ENCODE measurements at regions not wholly inside any gene's neighbourhood (a gene's known extent, or its start where the extent isn't known, plus 50 kb on each side); places are given as distances from the start of the nearest gene placed in this dataset.

DNA sequence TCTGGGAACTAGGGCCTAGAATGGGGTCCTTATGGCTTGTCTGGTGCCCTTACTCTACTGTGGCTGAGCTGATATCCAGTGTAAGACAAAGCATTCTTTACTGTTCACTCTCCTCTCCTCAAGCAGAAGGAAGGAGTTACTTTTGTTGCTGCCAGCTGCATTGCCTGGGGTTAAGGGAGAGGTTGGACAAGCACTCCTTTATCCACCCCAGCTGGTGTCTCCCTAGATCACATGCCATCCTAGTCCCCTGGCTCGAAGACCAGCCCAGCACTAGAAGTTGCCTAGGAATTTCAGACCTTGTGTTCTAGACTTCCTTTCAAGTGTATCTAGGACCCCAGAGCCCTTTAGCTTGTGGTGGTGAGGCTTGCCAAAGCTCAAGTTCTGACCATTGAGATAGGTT, 1051.5 kb upstream of the C9orf72 start:
- no peak for DNase-seq (ENCODE audit: low read depth)

DNA sequence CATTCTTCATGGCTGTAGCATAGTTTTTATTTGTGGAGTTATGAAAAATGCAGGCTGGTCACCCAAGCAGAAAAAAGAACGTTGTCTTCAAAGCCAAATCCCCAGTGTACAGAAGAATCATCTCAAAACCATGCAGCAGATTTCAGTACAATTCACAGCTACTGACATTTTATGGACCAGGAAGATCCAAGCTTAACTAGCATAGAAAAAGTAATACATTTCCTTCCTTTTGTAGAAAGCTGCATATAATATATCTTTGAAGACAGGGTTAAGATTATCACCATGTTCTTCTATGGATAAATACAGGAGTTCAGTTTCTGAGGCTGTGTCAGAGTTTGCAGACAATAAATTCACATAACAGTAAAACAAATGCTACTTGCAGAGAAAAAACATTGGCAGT, 1054.8 kb upstream of the C9orf72 start:
- no peak for DNase-seq (ENCODE audit: low read depth)

DNA sequence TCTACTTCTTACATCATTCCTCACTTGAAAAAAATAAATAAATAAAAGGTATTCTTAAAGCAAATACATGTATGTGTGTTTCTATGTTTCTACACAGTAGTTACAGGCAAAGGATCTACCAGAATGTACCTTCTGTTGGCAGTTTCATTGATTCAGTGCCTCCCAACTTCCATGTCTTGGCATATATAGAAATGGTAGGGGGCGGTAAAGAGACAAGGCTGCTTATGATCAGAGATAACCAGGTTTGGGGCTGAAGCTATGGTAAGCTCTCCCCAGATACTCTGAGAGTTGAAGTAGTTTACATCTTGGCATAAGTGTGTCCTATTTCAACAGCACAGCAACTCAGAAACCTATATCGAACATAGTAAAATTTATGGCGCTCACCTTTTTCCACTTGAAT, 1075.4 kb upstream of the C9orf72 start:
- DNase-seq (ENCODE audit: low read depth), result no peak

DNA sequence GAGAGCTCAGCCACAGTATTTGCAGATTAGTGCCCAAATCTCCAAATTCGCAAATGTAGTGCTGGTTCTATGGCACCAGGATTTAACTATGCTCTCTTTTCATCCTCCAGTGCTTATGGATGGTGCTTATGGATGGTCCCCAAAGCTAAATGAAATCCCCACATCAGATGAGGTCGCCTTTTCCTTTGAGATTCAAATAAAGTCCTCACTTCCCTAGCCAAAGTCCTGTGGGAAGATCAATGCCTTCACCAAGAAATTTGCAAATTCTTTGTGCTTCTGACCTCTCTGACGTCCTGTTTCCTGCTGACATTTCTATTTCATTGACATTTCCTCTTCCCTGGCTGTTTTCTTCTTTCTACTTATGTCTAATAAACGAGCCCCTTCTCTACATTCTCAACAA, 1077.0 kb upstream of the C9orf72 start:
- DNase-seq (ENCODE audit: low read depth), result no peak

DNA sequence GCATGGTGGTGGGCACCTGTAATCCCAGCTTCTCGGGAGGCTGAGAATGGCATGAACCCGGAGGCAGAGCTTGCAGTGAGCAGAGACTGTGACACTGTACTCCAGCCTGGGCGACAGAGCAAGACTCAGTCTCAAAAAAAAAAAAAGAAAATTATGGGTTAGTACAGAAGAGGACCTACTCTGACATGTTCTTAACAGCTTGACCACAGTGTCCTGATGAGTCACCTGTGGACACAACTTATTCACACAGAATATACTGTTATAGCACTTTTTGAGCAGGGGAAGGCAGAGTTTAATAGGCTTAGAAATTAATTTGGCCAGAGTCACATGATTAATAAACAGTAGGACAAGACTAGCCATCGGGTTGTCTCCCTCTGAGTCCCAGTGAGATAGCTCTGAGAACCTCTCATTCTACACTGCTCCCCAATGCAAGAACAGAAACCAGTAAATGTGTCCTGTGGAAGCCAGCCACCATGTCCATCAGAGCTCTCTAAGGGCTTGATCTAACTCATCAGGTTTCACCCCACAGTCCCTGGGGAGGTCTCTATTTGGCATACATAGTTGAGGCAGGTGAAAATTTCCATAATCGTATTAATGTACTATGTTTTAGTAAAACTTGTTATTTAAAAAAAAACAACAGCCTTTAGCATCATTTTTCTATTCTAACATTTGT, 1077.9 kb upstream of the C9orf72 start:
- DNase-seq (ENCODE audit: low read depth), result no peak

DNA sequence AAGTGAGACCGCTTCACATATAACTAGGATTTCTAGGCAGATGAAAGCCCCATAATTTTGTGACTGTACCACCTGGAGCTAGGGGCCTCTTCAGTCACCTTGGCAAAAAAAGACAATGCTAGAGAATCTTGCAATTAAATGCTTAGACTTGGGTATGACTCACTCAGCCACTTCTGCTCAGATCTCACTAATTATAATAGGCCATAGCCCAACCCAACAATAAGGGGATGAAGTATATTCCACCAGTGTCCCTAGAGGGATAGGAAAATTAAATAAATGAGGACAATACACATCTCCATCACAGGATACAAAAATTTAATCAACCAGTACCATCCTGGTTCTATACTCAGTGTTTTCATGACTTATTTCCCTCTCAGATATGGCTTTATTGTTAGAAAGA, 1079.9 kb upstream of the C9orf72 start:
- no peak for DNase-seq (ENCODE audit: low read depth)

DNA sequence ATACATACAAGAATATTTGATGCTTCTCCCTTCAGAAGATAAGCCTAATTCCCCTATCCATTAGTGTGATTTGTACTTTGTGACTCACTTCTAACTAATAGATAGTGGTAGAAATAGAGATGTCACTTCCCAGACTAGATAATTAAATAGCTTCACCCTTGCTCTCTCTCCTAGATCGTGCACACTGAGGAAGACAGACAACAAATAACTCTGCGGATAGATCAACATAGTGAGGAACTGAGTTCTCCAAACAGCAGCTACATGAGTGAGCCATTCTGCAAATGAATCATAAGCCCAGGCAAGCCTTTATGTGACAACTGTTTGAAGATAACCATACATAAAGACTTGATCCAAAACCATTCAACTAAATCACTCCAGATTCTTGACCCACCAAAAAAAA, 1083.4 kb upstream of the C9orf72 start:
- no peak for DNase-seq (ENCODE audit: low read depth)

DNA sequence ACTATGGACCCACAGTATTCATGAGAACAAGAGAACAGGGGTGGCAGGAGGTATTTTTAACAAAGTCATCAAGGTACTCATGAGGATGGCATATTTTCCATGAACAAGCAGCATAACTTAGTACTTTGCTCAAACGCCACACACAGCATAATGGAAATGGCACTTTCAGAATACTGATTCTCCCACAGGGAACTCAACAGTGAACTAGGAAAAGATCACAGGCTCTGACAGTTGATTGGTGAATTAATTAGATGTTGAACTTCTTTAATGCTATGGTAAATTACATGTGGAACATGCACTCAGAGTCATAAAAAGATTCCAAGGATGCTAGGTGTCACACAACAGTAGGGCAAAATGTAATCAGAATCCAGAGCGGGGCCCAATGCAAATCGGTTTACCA, 1088.6 kb upstream of the C9orf72 start:
- DNase-seq (ENCODE audit: low read depth), result no peak

DNA sequence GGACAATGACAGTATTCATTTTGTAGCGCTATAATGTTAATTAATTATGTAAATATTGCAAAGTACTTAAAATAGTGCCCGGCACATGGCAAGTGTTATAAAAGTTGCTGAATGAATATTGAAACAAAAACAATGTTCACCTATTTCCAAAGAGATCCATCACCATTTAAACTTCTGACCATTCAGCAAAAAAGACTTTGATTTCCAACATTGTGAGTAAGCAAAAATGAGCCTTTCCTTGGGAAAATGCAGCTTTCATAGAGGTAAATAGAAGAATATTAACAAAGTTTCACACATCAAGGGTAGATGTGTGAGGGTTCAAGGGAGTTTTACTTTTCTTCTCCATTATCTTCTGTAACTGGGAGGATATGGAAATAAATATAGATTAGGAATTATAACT, 1089.4 kb upstream of the C9orf72 start:
- no peak for DNase-seq (ENCODE audit: low read depth)

DNA sequence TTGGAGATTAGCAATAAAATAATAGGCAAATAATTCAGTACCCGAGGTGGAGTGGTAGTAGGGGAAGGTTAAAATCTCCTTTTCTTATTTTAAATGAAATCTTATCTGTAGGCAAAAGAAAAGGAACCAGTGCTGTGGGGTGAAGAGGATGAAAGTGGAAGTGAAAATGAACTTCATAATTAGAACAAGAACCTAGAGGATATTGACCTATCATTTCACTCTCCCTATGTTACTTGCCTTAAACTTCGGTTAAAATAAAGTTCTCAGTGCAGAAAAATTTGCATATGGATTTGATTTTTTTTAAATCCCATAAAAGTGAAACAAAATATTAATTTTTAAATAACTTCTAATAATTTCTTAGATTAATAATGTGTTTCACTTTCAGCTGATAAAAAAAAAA, 1094.9 kb upstream of the C9orf72 start:
- DNase-seq (ENCODE audit: low read depth), result no peak

DNA sequence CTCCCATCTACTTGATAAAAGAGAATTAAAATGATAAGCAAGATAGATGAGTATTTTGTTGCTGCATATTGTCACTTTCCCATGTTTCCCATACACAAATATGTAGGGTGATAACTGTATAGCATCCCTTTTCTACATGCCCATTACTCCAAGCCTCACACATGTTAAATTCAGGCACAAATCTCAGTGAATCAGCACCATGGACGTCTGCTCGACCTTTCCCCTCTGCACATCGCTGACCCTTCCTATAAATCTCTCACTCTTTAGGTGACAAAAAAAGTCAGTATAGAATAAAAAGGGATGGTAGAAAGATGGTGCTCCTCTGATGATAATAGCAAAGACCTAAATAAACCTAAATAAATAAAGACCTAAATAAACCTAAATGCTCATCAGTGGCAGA, 1097.7 kb upstream of the C9orf72 start:
- no peak for DNase-seq (ENCODE audit: low read depth)

DNA sequence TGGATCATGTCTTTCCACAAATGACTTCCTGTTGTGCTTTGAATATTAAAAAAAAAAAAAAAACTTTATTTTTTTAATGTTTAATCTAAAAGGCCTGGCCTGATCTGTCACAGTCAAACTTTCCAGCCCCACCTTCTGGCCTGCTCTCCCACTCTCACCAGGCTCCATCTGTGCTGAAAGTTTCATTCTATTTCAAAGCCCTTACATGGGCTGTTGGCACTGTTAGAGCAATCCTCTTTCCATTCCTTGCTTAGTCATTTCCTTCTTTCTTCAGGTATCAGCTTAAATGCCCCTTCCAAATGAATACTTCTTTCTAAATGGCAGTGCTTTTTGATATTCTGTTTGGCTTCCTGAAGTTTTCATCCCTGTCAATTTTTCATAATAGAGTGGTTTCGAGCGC, 1104.8 kb upstream of the C9orf72 start:
- no peak for DNase-seq (ENCODE audit: low read depth)

DNA sequence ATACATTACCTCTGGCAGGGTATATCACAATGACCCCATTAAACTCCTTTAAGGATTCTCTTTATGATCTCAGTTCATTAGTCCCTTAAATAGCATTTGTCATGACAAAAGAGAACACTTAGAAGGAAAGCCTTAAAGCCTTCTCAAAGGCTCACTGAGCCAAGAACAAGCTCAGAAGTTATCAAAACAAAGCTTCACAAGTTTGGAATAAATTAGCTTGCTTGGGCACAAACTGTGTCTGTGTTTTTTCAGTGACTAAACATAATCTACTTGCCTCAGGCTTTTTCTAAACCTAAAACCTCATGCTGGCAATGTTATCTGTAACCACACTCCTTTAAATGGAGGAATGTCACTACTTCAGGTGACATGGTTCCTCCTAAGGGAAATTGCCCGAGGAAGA, 1114.9 kb upstream of the C9orf72 start:
- no peak for DNase-seq (ENCODE audit: low read depth)

DNA sequence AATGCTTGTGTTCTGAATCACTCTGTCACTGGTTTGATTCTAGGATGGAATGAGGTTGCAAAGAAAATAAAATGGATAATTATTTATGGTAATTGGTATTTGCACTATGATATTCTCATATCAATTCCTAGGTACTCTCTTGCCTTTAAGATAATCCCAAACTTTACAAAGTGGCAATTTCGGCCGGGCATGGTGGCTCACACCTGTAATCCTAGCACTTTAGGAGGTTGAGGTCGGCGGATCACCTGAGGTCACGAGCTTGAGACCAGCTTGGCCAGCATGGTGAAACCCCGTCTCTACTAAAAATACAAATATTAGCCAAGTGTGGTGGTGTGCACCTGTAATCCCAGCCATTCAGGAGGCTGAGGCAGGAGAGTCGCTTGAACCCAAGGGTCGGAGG, 1118.7 kb upstream of the C9orf72 start:
- DNase-seq (ENCODE audit: low read depth), result no peak

DNA sequence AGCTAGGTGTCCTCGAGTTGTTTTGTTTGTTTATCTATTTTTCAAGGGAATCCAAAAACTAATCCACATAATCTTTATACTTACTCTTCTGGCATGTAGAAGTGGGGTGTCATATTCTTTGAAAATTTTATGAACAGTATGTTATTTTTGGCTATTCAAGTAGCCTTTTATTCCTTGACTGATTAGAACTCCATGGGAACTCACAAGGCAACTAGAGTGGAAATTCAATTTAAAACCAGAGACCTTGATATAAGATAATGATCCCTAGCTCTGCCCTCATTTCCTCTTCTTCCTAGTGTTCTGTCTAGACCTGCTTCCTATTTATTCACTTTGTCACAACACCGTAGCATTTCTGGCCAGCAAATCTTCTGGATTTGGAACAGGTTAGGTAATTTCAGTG, 1123.7 kb upstream of the C9orf72 start:
- no peak for DNase-seq (ENCODE audit: low read depth)

DNA sequence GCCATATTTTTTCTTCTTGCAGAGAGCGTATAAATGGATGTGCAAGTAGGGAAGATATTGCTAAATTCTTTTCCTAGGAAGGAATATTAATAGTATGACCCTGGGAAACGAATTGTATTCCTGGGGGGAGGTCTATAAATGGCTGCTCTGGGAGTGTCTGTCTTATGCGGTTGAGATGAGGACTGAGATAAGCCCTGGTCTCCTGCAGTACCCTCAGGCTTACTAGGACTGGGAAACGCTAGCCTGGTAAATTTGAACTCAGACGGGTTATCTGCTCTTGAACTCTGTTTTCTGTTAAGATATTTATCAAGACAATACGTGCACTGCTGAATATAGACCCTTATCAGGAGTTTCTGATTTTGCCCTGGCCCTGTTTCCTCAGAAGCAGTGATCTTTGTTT, 1126.4 kb upstream of the C9orf72 start:
- DNase-seq (ENCODE audit: low read depth), result no peak

DNA sequence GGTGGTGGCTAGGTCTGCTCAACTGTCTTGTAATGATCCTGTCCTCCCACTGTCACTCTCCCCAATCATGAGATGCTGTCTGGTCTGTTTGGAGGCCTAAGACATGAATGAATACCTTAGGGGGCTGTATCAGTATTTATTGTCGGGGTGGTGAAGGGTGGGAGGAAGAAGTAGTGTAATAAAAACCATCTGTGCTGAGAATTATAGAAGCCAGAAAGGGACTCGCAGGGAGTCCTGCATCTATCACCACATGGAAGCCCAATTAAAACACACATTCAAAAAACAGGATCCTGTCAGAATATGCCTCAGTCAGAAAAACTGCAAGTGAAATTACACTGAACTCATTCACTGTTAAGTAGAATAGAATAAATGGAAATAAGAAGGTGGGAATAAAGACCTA, 1134.3 kb upstream of the C9orf72 start:
- DNase-seq (ENCODE audit: low read depth), result no peak

DNA sequence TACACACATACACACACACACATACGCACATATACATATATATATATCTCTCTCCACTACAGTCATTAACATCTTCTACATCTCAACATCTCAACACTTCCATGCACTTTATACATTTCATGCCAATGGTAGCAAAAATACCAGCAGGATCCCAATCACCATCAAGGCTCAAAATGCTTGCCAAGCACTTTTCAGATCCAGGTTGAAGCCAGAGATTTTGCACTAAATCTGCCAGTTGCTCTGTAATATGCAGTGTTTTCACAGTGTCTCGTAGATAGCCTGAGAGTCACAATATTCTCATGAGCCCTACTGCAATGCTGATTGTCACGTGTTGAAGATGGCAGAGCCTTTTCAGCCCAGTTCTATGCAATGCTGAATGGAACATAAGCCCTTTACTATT, 1140.9 kb upstream of the C9orf72 start:
- DNase-seq (ENCODE audit: low read depth), result no peak

DNA sequence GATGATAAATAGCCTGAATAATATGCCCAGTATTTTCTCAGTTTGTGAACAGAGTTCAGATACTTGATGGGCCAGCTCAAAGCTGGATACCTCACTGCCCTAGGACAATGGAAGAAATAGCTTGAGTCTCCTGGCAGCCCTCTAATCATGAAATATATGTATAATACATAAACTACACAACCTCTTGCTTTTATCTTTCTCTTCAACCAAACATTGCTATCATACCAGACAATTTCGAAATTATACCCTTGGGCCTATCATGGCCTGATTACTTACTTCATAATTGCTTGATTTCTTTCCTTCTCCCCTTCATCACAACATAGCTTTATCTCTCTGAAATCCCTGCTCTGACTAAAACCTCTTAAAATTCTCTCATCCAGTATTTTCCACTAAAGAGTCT, 1144.9 kb upstream of the C9orf72 start:
- no peak for DNase-seq (ENCODE audit: low read depth)

DNA sequence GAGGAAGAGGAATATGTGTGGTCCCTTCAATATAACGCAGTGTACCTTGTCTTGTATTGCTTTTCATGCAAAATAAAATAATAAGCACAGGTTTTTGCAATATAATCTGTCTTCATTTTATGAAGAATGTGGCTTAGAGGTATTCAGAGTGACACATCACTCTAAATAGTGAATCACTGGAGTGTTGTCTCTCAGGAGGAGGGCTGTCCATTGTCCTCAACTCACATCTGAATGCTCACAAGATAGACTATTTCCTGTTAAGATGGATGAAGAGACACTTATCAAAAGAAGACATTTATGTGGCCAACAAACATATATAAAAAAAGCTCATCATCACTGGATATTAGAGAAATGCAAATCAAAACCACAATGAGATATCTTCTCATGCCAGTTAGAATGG, 1147.5 kb upstream of the C9orf72 start:
- DNase-seq (ENCODE audit: low read depth), result no peak

DNA sequence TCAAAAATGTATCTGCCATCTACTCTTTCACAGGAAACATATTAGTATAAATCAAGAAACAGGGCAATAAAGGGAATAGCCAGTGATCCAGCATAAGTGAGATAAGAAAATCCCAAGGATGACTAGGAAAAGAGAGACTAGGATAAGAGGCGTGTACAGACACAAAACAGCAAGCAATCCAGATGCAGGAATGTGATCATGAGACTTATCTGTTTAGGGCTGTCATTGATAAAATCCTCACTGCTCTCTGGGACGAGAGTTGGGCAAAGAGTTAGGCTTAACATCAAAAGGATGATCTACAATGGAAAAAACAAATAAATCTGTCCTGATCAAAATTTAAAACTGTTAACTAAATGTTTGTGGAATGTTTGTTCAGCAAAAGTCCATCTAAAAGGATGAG, 1156.8 kb upstream of the C9orf72 start:
- no peak for DNase-seq (ENCODE audit: low read depth)

DNA sequence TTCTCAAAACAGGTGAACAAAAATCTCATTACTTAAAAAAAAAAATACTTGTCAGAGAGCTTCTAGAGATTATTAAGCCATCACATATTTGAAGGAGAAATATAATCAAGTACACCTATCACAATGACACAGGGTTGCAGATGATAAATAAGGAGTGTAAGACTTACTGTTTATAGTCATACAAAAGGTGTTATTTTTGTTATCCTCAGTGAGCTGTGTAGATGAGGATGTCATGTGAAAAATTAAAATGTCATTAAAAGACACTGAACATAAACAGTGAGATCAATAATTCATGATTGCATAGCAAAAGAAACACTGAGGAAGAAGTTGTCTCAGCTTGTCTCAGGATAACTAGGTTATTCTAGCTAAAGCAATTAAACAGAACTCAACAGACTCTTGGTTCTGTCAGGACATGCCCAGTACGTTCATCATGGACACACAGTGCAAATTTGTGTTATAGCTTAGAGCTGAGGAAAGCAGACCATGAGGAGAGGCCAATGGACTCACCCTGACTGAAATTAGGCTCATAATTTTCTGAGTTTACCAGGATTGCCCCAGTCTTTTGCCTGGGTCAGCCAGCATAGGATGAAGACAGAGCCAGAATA, 1162.6 kb upstream of the C9orf72 start:
- DNase-seq (ENCODE audit: low read depth), result no peak

DNA sequence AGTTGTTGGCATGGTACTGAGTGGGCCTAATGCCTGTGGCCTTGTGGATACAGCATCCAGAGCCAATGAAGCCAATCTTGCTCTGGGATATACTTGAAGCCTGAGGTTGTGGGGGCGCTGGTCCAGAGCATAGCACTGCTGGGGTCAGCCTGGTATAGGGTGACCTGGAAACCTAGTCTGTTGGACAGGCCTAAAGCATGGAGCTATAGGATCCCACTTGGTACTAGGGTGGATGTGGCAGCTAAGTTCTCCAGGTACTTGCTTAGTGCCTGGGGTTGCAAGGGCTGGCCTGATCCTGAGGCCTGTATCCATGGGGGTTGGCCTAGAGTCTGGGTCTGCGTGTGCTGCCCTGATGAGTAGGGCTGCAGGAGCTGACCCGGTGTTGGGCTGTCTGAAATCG, 1168.2 kb upstream of the C9orf72 start:
- DNase-seq (ENCODE audit: low read depth), result no peak

DNA sequence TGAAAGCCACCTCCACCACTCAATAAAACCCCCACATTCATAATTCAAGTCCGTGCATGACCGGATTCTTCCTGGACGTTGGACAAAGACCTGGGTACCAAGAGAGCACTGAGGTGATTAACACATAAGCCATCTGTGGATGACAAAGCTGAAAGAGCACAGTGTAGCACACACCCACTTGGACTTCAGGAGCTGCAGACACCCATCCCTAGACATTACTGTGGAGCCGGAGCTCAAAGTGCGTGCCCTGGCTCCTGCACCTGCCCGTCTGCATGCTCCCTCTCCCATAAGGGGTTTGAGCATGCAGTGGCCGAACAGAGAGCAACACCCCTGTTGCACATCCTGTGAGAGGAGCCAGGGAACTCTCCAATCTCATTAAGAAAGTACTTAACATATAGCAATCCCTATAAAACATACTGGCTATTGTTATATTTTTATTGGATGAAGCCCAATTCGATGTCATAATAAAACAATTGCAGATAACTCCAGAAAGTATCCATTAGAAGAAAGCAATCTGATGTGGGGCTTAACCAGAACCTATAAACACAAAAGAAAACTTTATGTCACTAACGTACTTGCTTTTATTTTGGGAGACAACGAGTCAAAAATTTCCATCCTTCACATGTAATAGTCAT, 1174.2 kb upstream of the C9orf72 start:
- DNase-seq (ENCODE audit: low read depth), result no peak

Measured in stimulated activated CD4-positive, alpha-beta T cell treated with anti-CD3 and anti-CD28 coated beads, Interleukin-2, amount 100 ng/mL, for 4 hours (primary cell).